Liver (tissue), 8 donors: ENCODE measurements at regions not wholly inside any gene's neighbourhood (a gene's known extent, or its start where the extent isn't known, plus 50 kb on each side); places are given as distances from the start of the nearest gene placed in this dataset.

Experiments used
- DNase-seq: peaks from one replicate; pipeline ENCODE4 v3.0.0-alpha.2; 2017; ENCODE audit warnings: low spot score
- H3K27ac ChIP-seq, 2 donors: one replicate each; pipeline ENCODE4 v1.7.0; 2013; ENCODE audit warnings: inconsistent platforms in 2 of 2, low read length in 2 of 2, control low read depth in 1 of 2, low read depth in 1 of 2, mild to moderate bottlenecking in 1 of 2
- H3K27me3 ChIP-seq, 4 donors: one replicate each; pipeline versions ENCODE4 v1.6.1 to v1.7.0; 2013; ENCODE audit warnings: low read length in 3 of 4, inconsistent platforms in 1 of 4, mild to moderate bottlenecking in 1 of 4, moderate library complexity in 1 of 4; ENCODE audit not compliant: control insufficient read depth in 4 of 4, insufficient read depth in 4 of 4
- H3K36me3 ChIP-seq, 4 donors: one replicate each; pipeline versions ENCODE4 v1.6.1 to v1.7.0; 2013; ENCODE audit warnings: low read length in 3 of 4, mild to moderate bottlenecking in 3 of 4, low read depth in 1 of 4, moderate library complexity in 1 of 4; ENCODE audit not compliant: control insufficient read depth in 4 of 4, insufficient read depth in 3 of 4
- H3K4me1 ChIP-seq, 4 donors: one replicate each; pipeline versions ENCODE4 v1.6.1 to v1.7.0; 2013; ENCODE audit warnings: low read length in 3 of 4, mild to moderate bottlenecking in 3 of 4, moderate library complexity in 1 of 4; ENCODE audit not compliant: control insufficient read depth in 4 of 4, insufficient read depth in 4 of 4
- H3K4me3 ChIP-seq, 3 donors: one replicate each; pipeline versions ENCODE4 v1.6.1 to v1.7.0; 2013; ENCODE audit warnings: low read length in 3 of 3, control low read depth in 1 of 3, low read depth in 1 of 3, mild to moderate bottlenecking in 1 of 3
- H3K9ac ChIP-seq, 2 donors: one replicate each; pipeline ENCODE4 v1.7.0; 2013; ENCODE audit warnings: low read length in 2 of 2, mild to moderate bottlenecking in 2 of 2, moderate library complexity in 2 of 2, control low read depth in 1 of 2, low read depth in 1 of 2
- H3K9me3 ChIP-seq, 4 donors: one replicate each; pipeline versions ENCODE4 v1.6.1 to v1.7.0; 2013; ENCODE audit warnings: low read length in 3 of 4; ENCODE audit not compliant: control insufficient read depth in 4 of 4
- EGR1 ChIP-seq, 2 donors: IDR thresholded peaks; 2 replicates each; pipeline ENCODE4 v1.6.1; 2016 to 2018; ENCODE audit warnings: antibody characterized with exemption in 2 of 2, low read depth in 2 of 2
- FOXA1 ChIP-seq: IDR thresholded peaks from 2 replicates; pipeline ENCODE4 v1.6.1; 2016; ENCODE audit warnings: antibody characterized with exemption
- FOXA2 ChIP-seq: IDR thresholded peaks from 2 replicates; pipeline ENCODE4 v1.6.1; 2016; ENCODE audit warnings: antibody characterized with exemption
- GABPA ChIP-seq, 2 donors: IDR thresholded peaks in 1 of 2; conservative IDR thresholded peaks in 1 of 2; 2 replicates each; pipeline ENCODE4 v1.6.1; 2016; ENCODE audit warnings: antibody characterized with exemption in 2 of 2, mild to moderate bottlenecking in 1 of 2, moderate library complexity in 1 of 2
- HNF4A ChIP-seq, 2 donors: conservative IDR thresholded peaks; 2 replicates each; pipeline ENCODE4 v1.6.1; 2016; ENCODE audit warnings: antibody characterized with exemption in 2 of 2, mild to moderate bottlenecking in 2 of 2
- HNF4G ChIP-seq: IDR thresholded peaks from 2 replicates; pipeline ENCODE4 v1.6.1; 2016; ENCODE audit warnings: antibody characterized with exemption
- JUND ChIP-seq, 2 donors: IDR thresholded peaks; 2 replicates each; pipeline ENCODE4 v1.6.1; 2016; ENCODE audit warnings: antibody characterized with exemption in 2 of 2
- NR2F2 ChIP-seq: IDR thresholded peaks from 2 replicates; pipeline ENCODE4 v1.6.1; 2016; ENCODE audit warnings: antibody characterized with exemption
- RAD21 ChIP-seq, 2 donors: IDR thresholded peaks; 2 replicates each; pipeline ENCODE4 v1.6.1; 2016; ENCODE audit warnings: antibody characterized with exemption in 2 of 2, mild to moderate bottlenecking in 2 of 2
- RXRA ChIP-seq, 2 donors: IDR thresholded peaks; 2 replicates each; pipeline ENCODE4 v1.6.1; 2017 to 2018; ENCODE audit warnings: antibody characterized with exemption in 2 of 2, mild to moderate bottlenecking in 1 of 2
- SP1 ChIP-seq: IDR thresholded peaks from 2 replicates; pipeline ENCODE4 v1.6.1; 2018; ENCODE audit warnings: antibody characterized with exemption, mild to moderate bottlenecking
- TAF1 ChIP-seq: conservative IDR thresholded peaks from 2 replicates; pipeline ENCODE4 v1.6.1; 2016; ENCODE audit warnings: antibody characterized with exemption, mild to moderate bottlenecking
- YY1 ChIP-seq: IDR thresholded peaks from 2 replicates; pipeline ENCODE4 v1.6.1; 2016; ENCODE audit warnings: antibody characterized with exemption, mild to moderate bottlenecking
- WGBS: extraction: QIAGEN DNeasy Blood & Tissue Kit; methylation state at CpG from one replicate; pipeline ENCODE4 v1.1.7; 2013; 5-methylcytosine and 5-hydroxymethylcytosine counted together
- TF ChIP-seq, protein P1 (sequence below): IDR thresholded peaks from 2 replicates; pipeline ENCODE4 v1.6.1; 2016; ENCODE audit warnings: antibody characterized with exemption
- TF ChIP-seq, protein P2 (sequence below): IDR thresholded peaks from 2 replicates; pipeline ENCODE4 v1.6.1; 2016; ENCODE audit warnings: antibody characterized with exemption
- TF ChIP-seq, protein P3 (sequence below): IDR thresholded peaks from 2 replicates; pipeline ENCODE4 v1.6.1; 2016; ENCODE audit warnings: antibody characterized with exemption, mild to moderate bottlenecking
- TF ChIP-seq, protein P4 (sequence below): IDR thresholded peaks from 2 replicates; pipeline ENCODE4 v1.6.1; 2016; ENCODE audit warnings: antibody characterized with exemption
- TF ChIP-seq, protein P5 (sequence below): fragments of 150-350 bp; IDR thresholded peaks from 2 replicates; pipeline ENCODE4 v1.5.1; 2017; ENCODE audit warnings: improper control_type of control experiment, low read depth, low read length; ENCODE audit not compliant: missing input control
- donor health status: healthy.
- donor health status: healthy.
- donor health status: healthy.
- donor health status: healthy.
- donor health status: healthy.

DNA sequence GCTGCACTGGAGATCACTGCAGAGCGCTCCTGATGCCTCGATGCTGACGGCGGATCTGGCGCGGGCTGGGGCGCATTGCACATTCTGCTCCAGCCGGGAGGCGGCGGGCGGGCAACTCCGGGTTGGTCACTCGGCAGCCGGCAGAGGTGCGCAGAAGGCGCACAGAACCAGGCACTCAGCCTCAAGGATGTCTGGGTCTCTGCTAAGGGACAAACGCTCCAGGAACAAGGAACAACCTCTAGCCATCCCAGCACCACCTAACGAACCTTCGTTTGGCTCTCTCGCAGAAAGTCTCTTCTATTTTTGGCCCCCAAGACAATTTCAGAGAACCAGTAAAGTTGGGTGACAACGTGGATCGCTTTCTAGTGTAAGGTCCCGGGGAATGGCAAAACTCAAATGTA lies 254.6 kb downstream of the OTUD1 start:
- peaks cover 4 to 14% (median 9%) of the 10 kb centered on the region in 4 donors for H3K27me3 ChIP-seq
- no peak overlapping the region for H3K9ac ChIP-seq
- H3K4me1 ChIP-seq, result peaks cover 10 to 21% (median 15%) of the 10 kb centered on the region in 4 donors
- no peak overlapping the region for H3K27ac ChIP-seq
- WGBS, result 4% methylated on average over 23 of the region's 23 CpGs
- no peak overlapping the region for H3K4me3 ChIP-seq
- H3K9me3 ChIP-seq, result no peaks in the 10 kb centered on the region
- no peak for DNase-seq
- no peaks in the 10 kb centered on the region for H3K36me3 ChIP-seq
- TF ChIP-seq TAF1 (no peak), NR2F2 (no peak), SP1 (no peak), HNF4G (no peak), RAD21 (IDR thresholded peaks at IDR 0.05) (no peak), JUND (IDR thresholded peaks at IDR 0.05) (no peak), GABPA (IDR thresholded peaks at IDR 0.05 in 1 of 2, conservative IDR thresholded peaks at IDR 0.05 in 1 of 2) (no peak), RXRA (IDR thresholded peaks at IDR 0.05) (no peak), FOXA2 (no peak), HNF4A (conservative IDR thresholded peaks at IDR 0.05) (no peak), YY1 (no peak), FOXA1 (no peak), EGR1 (IDR thresholded peaks at IDR 0.05; ENCODE audit: low read depth in 2 of 2) (no peak)
- TF ChIP-seq, protein P1, sequence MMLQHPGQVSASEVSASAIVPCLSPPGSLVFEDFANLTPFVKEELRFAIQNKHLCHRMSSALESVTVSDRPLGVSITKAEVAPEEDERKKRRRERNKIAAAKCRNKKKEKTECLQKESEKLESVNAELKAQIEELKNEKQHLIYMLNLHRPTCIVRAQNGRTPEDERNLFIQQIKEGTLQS, result no peak
- TF ChIP-seq, protein P2, sequence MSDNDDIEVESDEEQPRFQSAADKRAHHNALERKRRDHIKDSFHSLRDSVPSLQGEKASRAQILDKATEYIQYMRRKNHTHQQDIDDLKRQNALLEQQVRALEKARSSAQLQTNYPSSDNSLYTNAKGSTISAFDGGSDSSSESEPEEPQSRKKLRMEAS, result no peak
- TF ChIP-seq, protein P3, sequence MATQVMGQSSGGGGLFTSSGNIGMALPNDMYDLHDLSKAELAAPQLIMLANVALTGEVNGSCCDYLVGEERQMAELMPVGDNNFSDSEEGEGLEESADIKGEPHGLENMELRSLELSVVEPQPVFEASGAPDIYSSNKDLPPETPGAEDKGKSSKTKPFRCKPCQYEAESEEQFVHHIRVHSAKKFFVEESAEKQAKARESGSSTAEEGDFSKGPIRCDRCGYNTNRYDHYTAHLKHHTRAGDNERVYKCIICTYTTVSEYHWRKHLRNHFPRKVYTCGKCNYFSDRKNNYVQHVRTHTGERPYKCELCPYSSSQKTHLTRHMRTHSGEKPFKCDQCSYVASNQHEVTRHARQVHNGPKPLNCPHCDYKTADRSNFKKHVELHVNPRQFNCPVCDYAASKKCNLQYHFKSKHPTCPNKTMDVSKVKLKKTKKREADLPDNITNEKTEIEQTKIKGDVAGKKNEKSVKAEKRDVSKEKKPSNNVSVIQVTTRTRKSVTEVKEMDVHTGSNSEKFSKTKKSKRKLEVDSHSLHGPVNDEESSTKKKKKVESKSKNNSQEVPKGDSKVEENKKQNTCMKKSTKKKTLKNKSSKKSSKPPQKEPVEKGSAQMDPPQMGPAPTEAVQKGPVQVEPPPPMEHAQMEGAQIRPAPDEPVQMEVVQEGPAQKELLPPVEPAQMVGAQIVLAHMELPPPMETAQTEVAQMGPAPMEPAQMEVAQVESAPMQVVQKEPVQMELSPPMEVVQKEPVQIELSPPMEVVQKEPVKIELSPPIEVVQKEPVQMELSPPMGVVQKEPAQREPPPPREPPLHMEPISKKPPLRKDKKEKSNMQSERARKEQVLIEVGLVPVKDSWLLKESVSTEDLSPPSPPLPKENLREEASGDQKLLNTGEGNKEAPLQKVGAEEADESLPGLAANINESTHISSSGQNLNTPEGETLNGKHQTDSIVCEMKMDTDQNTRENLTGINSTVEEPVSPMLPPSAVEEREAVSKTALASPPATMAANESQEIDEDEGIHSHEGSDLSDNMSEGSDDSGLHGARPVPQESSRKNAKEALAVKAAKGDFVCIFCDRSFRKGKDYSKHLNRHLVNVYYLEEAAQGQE, result no peak
- TF ChIP-seq, protein P4, sequence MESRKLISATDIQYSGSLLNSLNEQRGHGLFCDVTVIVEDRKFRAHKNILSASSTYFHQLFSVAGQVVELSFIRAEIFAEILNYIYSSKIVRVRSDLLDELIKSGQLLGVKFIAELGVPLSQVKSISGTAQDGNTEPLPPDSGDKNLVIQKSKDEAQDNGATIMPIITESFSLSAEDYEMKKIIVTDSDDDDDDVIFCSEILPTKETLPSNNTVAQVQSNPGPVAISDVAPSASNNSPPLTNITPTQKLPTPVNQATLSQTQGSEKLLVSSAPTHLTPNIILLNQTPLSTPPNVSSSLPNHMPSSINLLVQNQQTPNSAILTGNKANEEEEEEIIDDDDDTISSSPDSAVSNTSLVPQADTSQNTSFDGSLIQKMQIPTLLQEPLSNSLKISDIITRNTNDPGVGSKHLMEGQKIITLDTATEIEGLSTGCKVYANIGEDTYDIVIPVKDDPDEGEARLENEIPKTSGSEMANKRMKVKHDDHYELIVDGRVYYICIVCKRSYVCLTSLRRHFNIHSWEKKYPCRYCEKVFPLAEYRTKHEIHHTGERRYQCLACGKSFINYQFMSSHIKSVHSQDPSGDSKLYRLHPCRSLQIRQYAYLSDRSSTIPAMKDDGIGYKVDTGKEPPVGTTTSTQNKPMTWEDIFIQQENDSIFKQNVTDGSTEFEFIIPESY, result no peak
- TF ChIP-seq, protein P5, sequence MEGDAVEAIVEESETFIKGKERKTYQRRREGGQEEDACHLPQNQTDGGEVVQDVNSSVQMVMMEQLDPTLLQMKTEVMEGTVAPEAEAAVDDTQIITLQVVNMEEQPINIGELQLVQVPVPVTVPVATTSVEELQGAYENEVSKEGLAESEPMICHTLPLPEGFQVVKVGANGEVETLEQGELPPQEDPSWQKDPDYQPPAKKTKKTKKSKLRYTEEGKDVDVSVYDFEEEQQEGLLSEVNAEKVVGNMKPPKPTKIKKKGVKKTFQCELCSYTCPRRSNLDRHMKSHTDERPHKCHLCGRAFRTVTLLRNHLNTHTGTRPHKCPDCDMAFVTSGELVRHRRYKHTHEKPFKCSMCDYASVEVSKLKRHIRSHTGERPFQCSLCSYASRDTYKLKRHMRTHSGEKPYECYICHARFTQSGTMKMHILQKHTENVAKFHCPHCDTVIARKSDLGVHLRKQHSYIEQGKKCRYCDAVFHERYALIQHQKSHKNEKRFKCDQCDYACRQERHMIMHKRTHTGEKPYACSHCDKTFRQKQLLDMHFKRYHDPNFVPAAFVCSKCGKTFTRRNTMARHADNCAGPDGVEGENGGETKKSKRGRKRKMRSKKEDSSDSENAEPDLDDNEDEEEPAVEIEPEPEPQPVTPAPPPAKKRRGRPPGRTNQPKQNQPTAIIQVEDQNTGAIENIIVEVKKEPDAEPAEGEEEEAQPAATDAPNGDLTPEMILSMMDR, result no peak
